Peyer's patch (tissue), 4 donors: ENCODE measurements at regions not wholly inside any gene's neighbourhood (a gene's known extent, or its start where the extent isn't known, plus 50 kb on each side); places are given as distances from the start of the nearest gene placed in this dataset.

Source experiments
- DNase-seq, 3 donors: peaks; one replicate each; pipeline ENCODE4 v3.0.0-alpha.2; 2017 to 2019
- H3K27ac ChIP-seq, 4 donors: fragments of 200-600 bp; sonication (generic); one replicate each; pipeline ENCODE4 v1.5.1; 2016 to 2019
- H3K27me3 ChIP-seq, 2 donors: fragments of 200-600 bp; sonication (generic); one replicate each; pipeline ENCODE4 v1.5.1; 2019
- H3K36me3 ChIP-seq, 3 donors: fragments of 200-600 bp; sonication (generic); one replicate each; pipeline ENCODE4 v1.5.1; 2016 to 2019
- H3K4me1 ChIP-seq, 4 donors: fragments of 200-600 bp; sonication (generic); one replicate each; pipeline ENCODE4 v1.5.1; 2016 to 2019
- H3K4me3 ChIP-seq, 4 donors: fragments of 200-600 bp; sonication (generic); 1 replicate in 3 of 4; 2 replicates in 1 of 4; pipeline ENCODE4 v1.5.1; 2016 to 2019; ENCODE audit warnings: mild to moderate bottlenecking in 1 of 4
- H3K9me3 ChIP-seq, 4 donors: fragments of 200-600 bp; sonication (generic); one replicate each; pipeline ENCODE4 v1.5.1; 2016 to 2019; ENCODE audit warnings: mild to moderate bottlenecking in 1 of 4
- CTCF ChIP-seq, 6 experiments: fragments of 450-650 bp in 4 of 6; fragments of 200-600 bp in 2 of 6; sonication (generic) in 1 of 6; IDR thresholded peaks; one replicate each; pipeline ENCODE4 v1.5.1; 2017 to 2019; ENCODE audit warnings: antibody characterized with exemption in 6 of 6, mild to moderate bottlenecking in 3 of 6, moderate library complexity in 1 of 6
- POLR2A ChIP-seq, 2 donors: fragments of 450-650 bp; IDR thresholded peaks; one replicate each; pipeline ENCODE4 v1.5.1; 2017; ENCODE audit warnings: antibody characterized with exemption in 2 of 2, mild to moderate bottlenecking in 2 of 2, moderate library complexity in 2 of 2

GRCh38 chr6:4314201-4314707, 178.9 kb upstream of the ECI2 start:
- Histone ChIP-seq H3K9me3 (peaks cover 0 to 13% (median 0%) of the 10 kb centered on the region in 4 donors), H3K4me1 (peaks cover 0 to 13% (median 1%) of the 10 kb centered on the region in 4 donors), H3K27me3 (no peaks in the 10 kb centered on the region), H3K36me3 (no peaks in the 10 kb centered on the region), H3K27ac (no peak overlapping the region), H3K4me3 (no peak overlapping the region)
- TF ChIP-seq POLR2A (IDR thresholded peaks at IDR 0.05) (no peak), CTCF (IDR thresholded peaks at IDR 0.05) (no peak)
- no peak for DNase-seq

- H3K27ac ChIP-seq = peak overlapping the region in 1 of 4 donors; percentile 33
Measured at GRCh38 chr6:4313044-4313686, 177.8 kb upstream of the ECI2 start.

GRCh38 chr6:4311976-4312860, 176.8 kb upstream of the ECI2 start:
- no peak overlapping the region for H3K4me3 ChIP-seq
- no peak overlapping the region for H3K27ac ChIP-seq
- TF ChIP-seq POLR2A (IDR thresholded peaks at IDR 0.05) = no peak
- H3K4me1 ChIP-seq = peaks cover 0 to 3% (median under 1%) of the 10 kb centered on the region in 4 donors
- no peak for DNase-seq
- no peaks in the 10 kb centered on the region for H3K36me3 ChIP-seq
- H3K27me3 ChIP-seq = no peaks in the 10 kb centered on the region
- H3K9me3 ChIP-seq = peaks cover 0 to 13% (median 0%) of the 10 kb centered on the region in 4 donors

More at GRCh38 chr6:4313044-4313686, 177.8 kb upstream of the ECI2 start:
- TF ChIP-seq CTCF (IDR thresholded peaks at IDR 0.05) (peak in 3 of 6 experiments; percentile 41 to 62 (median 55)), POLR2A (IDR thresholded peaks at IDR 0.05) (no peak)
- peaks cover 0 to 12% (median 1%) of the 10 kb centered on the region in 4 donors for H3K4me1 ChIP-seq
- H3K36me3 ChIP-seq = no peaks in the 10 kb centered on the region
- no peak overlapping the region for H3K4me3 ChIP-seq
- H3K9me3 ChIP-seq = peaks cover 0 to 13% (median 0%) of the 10 kb centered on the region in 4 donors
- no peaks in the 10 kb centered on the region for H3K27me3 ChIP-seq
- no peak for DNase-seq

- Histone ChIP-seq H3K9me3 (peaks cover 0 to 13% (median 0%) of the 10 kb centered on the region in 4 donors), H3K36me3 (no peaks in the 10 kb centered on the region), H3K4me1 (no peaks in the 10 kb centered on the region), H3K4me3 (no peak overlapping the region), H3K27me3 (no peaks in the 10 kb centered on the region), H3K27ac (no peak overlapping the region)
- TF ChIP-seq CTCF (IDR thresholded peaks at IDR 0.05) (no peak), POLR2A (IDR thresholded peaks at IDR 0.05) (no peak)
- DNase-seq = no peak
Measured at GRCh38 chr6:4309540-4309939, 174.2 kb upstream of the ECI2 start.

GRCh38 chr6:4308364-4308763, 173.0 kb upstream of the ECI2 start:
- Histone ChIP-seq H3K27me3 (no peaks in the 10 kb centered on the region), H3K9me3 (peaks cover 0 to 13% (median 0%) of the 10 kb centered on the region in 4 donors), H3K36me3 (no peaks in the 10 kb centered on the region), H3K27ac (no peak overlapping the region), H3K4me1 (no peaks in the 10 kb centered on the region), H3K4me3 (no peak overlapping the region)
- TF ChIP-seq POLR2A (IDR thresholded peaks at IDR 0.05) = no peak
- TF ChIP-seq CTCF (IDR thresholded peaks at IDR 0.05) = no peak
- no peak for DNase-seq
